ENCODE measurements at regions not wholly inside any gene's neighbourhood (a gene's known extent, or its start where the extent isn't known, plus 50 kb on each side); places are given as distances from the start of the nearest gene placed in this dataset.

DNA sequence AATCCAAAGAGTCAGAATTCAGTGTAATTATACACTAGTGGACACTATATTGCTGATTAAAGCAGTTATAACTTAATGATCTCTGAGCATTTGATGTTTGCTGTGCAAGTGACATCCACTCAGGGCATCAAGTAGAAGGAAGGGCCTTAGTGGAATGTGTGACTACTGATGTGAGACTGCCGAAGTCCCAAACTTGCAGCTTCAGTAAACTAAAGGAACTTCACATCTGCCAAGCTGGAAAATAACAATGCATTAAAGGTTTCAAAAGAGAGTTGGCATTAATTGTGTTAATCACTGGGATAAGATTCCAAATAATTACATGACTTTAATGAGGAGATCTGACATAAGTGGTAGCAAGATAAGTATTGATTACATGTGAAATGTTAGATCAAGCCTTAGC is 52.5 kb upstream of the SLC25A4 start:
- no peak for TF ChIP-seq TAF1 (conservative IDR thresholded peaks at IDR 0.05)
- TF ChIP-seq, protein P1, sequence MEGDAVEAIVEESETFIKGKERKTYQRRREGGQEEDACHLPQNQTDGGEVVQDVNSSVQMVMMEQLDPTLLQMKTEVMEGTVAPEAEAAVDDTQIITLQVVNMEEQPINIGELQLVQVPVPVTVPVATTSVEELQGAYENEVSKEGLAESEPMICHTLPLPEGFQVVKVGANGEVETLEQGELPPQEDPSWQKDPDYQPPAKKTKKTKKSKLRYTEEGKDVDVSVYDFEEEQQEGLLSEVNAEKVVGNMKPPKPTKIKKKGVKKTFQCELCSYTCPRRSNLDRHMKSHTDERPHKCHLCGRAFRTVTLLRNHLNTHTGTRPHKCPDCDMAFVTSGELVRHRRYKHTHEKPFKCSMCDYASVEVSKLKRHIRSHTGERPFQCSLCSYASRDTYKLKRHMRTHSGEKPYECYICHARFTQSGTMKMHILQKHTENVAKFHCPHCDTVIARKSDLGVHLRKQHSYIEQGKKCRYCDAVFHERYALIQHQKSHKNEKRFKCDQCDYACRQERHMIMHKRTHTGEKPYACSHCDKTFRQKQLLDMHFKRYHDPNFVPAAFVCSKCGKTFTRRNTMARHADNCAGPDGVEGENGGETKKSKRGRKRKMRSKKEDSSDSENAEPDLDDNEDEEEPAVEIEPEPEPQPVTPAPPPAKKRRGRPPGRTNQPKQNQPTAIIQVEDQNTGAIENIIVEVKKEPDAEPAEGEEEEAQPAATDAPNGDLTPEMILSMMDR (IDR thresholded peaks at IDR 0.05; ENCODE audit: low read depth, low read length, missing input control): no peak
